ENCODE measurements at regions not wholly inside any gene's neighbourhood (a gene's known extent, or its start where the extent isn't known, plus 50 kb on each side); places are given as distances from the start of the nearest gene placed in this dataset.

- no peak for TF ChIP-seq CTCF (conservative IDR thresholded peaks at IDR 0.05 in 1 of 2, IDR thresholded peaks at IDR 0.05 in 1 of 2; ENCODE audit: low read depth in 1 of 2, low read length in 2 of 2)
- no peak for TF ChIP-seq EZH2 (IDR thresholded peaks at IDR 0.05; ENCODE audit: low read length, missing control alignments)
These were observed 94.4 kb downstream of the BLTP1 start for GRCh38 chr4:122246551-122246950.

All from fibroblast of lung (primary cell).